ENCODE measurements at regions not wholly inside any gene's neighbourhood (a gene's known extent, or its start where the extent isn't known, plus 50 kb on each side); places are given as distances from the start of the nearest gene placed in this dataset.
"Not testable (repeated sequence)": the region's sequence is repeated elsewhere in the genome, so short reads cannot be mapped to it uniquely, and the experiment has no call there.

- not testable (repeated sequence) for DNase-seq
These were observed 90.2 kb upstream of the SLC45A1 start for GRCh38 chr1:8227674-8228073.

GRCh38 chr1:8226747-8227146 is 91.2 kb upstream of the SLC45A1 start:
- no peak for DNase-seq

GRCh38 chr1:8226024-8226423 is 91.9 kb upstream of the SLC45A1 start:
- DNase-seq: not testable (repeated sequence)

- no peak for DNase-seq
These were observed 94.4 kb upstream of the SLC45A1 start for GRCh38 chr1:8223526-8223925.

GRCh38 chr1:8222789-8223188 is 95.1 kb upstream of the SLC45A1 start:
- no peak for DNase-seq

DNA sequence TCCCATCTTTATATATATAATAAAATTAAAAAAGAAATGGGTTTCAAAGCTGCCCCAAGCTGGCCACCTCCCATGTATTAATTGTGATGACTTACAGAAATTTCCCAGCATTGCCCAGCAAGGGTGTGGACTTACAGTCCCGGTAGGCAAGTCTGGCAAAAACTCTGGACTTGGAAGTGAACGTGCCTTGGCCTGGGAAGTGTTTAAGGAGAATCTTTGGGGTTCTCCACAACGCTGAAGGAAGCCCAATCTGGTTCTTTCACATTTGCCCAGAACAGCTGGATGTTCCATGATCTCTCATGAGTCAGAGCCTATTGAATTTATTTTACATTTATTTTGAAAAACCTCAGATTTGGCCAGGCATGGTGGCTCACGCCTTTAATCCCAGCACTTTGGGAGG is 98.4 kb upstream of the SLC45A1 start:
- no peak for DNase-seq

GRCh38 chr1:8218351-8219092 is 99.4 kb upstream of the SLC45A1 start:
- no peak for DNase-seq

- DNase-seq: no peak
These were observed 100.1 kb upstream of the SLC45A1 start for GRCh38 chr1:8217809-8218208.

- DNase-seq: no peak
These were observed 100.8 kb upstream of the SLC45A1 start for GRCh38 chr1:8217011-8217711.

GRCh38 chr1:8216005-8216404 is 101.9 kb upstream of the SLC45A1 start:
- DNase-seq: no peak

- no peak for DNase-seq
These were observed 103.3 kb upstream of the SLC45A1 start for GRCh38 chr1:8214501-8215173.

GRCh38 chr1:8213676-8214075 is 104.2 kb upstream of the SLC45A1 start:
- no peak for DNase-seq

DNA sequence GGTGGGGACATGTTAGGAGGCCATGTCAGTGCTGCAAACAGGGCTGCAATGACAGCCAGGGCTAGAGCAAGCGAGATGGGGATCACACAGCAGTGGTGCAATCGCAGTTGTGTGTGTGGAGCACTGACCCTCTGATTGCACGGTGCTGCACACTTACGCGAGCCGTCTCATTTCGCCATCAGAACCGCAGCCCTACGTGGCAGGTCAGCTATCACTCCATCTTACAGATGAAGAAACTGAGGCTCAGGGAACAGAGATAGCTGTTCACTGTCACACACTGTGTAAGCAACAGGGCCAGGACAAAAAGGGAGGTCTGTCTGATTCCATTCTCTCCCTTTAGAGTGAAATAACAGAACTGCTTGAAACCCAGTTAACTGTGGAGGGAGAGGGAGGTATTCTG is 104.8 kb upstream of the SLC45A1 start:
- no peak for DNase-seq

DNA sequence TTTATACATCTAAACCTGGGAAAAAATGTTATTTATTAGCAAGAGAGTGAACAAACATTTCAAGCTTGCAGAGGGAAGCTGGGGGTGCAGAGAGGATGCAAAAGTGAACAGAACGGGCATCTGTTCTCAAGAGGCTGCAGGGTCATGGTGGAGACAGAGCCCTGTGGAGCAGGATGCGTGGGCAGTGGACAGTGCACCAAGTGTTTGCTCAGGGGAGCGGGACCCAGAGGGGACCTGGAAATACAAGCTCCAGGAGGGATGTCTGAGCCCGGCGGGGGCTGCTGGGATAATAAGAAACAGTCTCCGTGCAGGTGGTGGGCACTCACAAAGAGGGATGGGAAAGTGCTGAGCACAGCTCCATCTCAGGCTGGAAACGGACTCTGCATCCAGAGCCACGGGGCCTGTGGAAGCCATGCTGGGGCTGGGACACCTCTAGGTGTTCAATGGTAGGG is 105.3 kb upstream of the SLC45A1 start:
- DNase-seq: no peak

DNA sequence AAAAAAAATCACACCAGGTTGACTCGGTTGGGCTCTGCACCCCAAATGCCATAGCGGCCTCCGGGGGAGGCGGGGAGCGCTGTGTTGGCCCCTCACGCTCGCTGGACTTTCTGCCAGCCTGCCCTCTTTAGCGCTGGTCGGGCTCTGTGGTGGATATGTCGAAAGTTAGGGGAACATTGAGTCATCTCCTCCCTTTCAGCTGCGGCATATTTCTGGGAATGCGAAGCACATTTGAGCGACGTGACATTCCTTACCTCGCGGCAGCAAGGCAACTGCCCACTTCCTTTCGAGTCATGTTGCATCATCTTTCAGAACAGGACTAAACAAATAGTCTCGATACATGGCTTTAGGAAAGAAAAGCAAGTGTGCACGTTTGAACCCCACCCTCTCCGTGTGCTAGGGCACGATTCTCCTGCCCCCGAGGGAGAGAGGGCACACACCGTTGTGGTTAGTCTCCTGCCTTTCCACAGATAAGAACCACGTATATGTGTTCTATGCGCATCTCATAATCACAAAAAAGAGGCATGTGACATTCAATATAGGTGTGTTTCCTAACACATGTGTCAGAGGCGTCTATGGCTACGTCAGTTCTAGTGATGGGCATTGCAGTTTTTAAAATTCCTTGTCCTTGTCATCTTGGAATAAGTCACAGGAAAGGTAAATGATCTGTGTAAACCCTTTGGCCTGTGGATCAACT is 105.9 kb upstream of the SLC45A1 start:
- DNase-seq: no peak

- no peak for DNase-seq
These were observed 106.5 kb upstream of the SLC45A1 start for GRCh38 chr1:8211251-8211882.

GRCh38 chr1:8207202-8207601 is 110.7 kb upstream of the SLC45A1 start:
- no peak for DNase-seq

- DNase-seq: no peak
These were observed 111.5 kb upstream of the SLC45A1 start for GRCh38 chr1:8206391-8206790.

DNA sequence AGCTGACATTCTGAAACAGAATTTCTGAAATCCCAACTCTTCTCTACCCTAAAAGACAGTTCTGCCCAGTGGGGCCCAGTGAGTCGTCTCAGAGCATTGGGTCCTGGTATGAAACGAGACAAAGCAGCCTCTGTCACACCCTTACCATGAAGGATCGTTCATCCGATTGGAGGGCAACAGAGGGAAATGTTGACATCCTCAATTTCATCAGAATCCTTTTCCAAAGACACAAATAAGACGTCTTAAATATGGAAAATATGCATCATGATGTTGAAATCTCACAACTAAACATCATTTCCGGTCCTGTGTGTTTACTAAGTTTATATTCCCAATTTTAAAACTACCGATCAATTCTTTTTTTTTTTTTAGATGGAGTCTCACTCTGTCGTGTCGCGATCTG is 112.1 kb upstream of the SLC45A1 start:
- no peak for DNase-seq

DNA sequence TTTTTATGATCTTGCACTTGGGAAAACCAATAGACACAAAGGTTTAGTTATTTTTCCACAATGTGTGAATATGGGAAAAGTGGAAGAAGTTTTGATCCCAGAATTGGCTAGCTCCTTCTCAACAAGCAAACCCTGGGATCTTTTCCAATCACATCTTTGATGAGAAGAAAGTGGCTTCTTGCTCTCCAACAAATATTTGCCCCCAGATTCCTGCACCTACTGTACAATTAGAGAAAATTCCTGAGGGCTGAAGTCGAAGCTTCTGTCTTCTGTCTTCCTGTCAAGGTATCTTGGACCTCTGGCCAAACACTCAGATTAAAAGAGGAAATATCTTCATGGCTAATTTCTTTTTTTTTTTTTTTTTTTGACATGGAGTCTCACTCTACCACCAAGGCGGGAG is 113.1 kb upstream of the SLC45A1 start:
- DNase-seq: no peak

GRCh38 chr1:8203551-8203950 is 114.4 kb upstream of the SLC45A1 start:
- no peak for DNase-seq

DNA sequence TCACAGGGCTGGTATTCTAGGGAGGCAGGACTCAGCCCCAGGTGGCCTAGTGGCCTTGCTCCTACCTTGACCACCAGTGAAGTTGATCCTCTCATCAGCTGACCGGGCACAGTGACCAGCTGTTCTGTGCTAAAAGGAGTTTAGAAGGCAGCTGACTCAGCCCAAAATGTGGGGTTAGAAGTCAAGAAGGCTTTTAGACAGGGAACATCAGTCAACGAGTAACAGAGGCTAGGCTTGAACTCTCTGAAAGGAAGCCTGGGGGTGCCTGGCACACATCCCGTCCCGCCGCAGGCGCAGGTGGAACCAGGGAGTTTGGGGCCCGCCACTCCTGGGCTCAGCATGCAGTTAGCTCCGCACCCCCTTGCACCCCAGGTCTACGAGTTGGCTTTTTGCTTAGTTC is 114.9 kb upstream of the SLC45A1 start:
- no peak for DNase-seq

Data from GDM1 (cell line).